ENCODE measurements at regions not wholly inside any gene's neighbourhood (a gene's known extent, or its start where the extent isn't known, plus 50 kb on each side); places are given as distances from the start of the nearest gene placed in this dataset.

DNA sequence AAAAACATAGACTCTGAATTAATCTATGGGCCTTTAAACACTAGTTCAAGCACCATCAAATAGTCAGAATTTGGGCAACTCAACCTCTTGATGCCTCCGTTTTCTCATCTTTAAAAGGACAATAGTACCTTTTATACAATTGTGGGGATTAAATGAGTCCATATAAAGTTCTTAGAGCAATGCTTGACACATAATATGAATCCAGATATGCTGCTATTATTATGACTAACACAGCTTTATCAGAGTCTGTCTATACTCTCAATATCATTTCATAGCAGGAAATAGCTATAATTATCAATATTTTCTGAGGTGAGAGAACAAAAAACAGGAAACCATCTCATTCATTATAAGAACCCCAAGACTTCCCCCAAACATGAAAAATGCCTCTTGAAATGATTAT lies 430.5 kb upstream of the XYLT1 start:
- Histone ChIP-seq H3K36me3 (ENCODE audit: control insufficient read depth, low read length) (no peaks in the 10 kb centered on the region), H3F3A (ENCODE audit: control insufficient read depth, insufficient read depth) (no peaks in the 10 kb centered on the region), H3K27ac (ENCODE audit: low read depth, low read length) (no peak overlapping the region), H3K27me3 (ENCODE audit: control insufficient read depth, low read length) (no peaks in the 10 kb centered on the region), H3K9me3 (ENCODE audit: control insufficient read depth, insufficient read depth, low read length) (no peaks in the 10 kb centered on the region), H3K4me3 (ENCODE audit: low read length) (no peak overlapping the region), H3K9me2 (replicated peaks; ENCODE audit: control insufficient read depth, low read length) (no peaks in the 10 kb centered on the region), H3K4me2 (ENCODE audit: low read length) (no peak overlapping the region), H3K79me2 (ENCODE audit: control insufficient read depth, low read length) (no peaks in the 10 kb centered on the region), H3K4me1 (ENCODE audit: control insufficient read depth, low read length) (no peaks in the 10 kb centered on the region), H4K20me1 (ENCODE audit: control insufficient read depth, insufficient read depth, low read depth, low read length) (no peaks in the 10 kb centered on the region)
- no peak for TF ChIP-seq EZH2phosphoT487 (IDR thresholded peaks at IDR 0.05; ENCODE audit: borderline replicate concordance, low read length)
- TF ChIP-seq, protein P1, sequence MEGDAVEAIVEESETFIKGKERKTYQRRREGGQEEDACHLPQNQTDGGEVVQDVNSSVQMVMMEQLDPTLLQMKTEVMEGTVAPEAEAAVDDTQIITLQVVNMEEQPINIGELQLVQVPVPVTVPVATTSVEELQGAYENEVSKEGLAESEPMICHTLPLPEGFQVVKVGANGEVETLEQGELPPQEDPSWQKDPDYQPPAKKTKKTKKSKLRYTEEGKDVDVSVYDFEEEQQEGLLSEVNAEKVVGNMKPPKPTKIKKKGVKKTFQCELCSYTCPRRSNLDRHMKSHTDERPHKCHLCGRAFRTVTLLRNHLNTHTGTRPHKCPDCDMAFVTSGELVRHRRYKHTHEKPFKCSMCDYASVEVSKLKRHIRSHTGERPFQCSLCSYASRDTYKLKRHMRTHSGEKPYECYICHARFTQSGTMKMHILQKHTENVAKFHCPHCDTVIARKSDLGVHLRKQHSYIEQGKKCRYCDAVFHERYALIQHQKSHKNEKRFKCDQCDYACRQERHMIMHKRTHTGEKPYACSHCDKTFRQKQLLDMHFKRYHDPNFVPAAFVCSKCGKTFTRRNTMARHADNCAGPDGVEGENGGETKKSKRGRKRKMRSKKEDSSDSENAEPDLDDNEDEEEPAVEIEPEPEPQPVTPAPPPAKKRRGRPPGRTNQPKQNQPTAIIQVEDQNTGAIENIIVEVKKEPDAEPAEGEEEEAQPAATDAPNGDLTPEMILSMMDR (IDR thresholded peaks at IDR 0.05; ENCODE audit: low read depth, low read length, poor library complexity, severe bottlenecking): no peak

DNA sequence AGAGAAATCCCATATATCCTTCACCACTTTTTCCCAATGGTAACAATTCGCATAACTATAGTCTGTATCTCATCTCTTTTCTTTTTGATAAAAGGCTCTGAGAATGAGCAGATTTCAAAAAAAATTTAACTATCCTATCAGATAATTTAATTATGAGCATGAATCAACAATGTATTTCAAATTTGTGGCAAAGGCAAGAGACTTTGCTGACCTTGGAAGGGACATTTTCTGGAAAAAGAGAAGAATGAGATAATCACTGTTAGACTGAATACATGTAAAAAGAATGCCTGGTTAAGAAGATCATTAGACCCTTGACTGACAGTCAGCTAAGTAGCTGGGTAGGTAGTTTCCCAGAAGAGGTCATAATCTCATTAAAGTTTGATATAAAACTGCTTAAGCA lies 428.4 kb upstream of the XYLT1 start:
- no peaks in the 10 kb centered on the region for H3K4me1 ChIP-seq (ENCODE audit: control insufficient read depth, low read length)
- no peaks in the 10 kb centered on the region for H3K9me2 ChIP-seq (replicated peaks; ENCODE audit: control insufficient read depth, low read length)
- H3K4me3 ChIP-seq (ENCODE audit: low read length): no peak overlapping the region
- no peaks in the 10 kb centered on the region for H4K20me1 ChIP-seq (ENCODE audit: control insufficient read depth, insufficient read depth, low read depth, low read length)
- H3K36me3 ChIP-seq (ENCODE audit: control insufficient read depth, low read length): no peaks in the 10 kb centered on the region
- H3K27ac ChIP-seq (ENCODE audit: low read depth, low read length): no peak overlapping the region
- H3K79me2 ChIP-seq (ENCODE audit: control insufficient read depth, low read length): no peaks in the 10 kb centered on the region
- H3F3A ChIP-seq (ENCODE audit: control insufficient read depth, insufficient read depth): no peaks in the 10 kb centered on the region
- H3K4me2 ChIP-seq (ENCODE audit: low read length): no peak overlapping the region
- TF ChIP-seq EZH2phosphoT487 (IDR thresholded peaks at IDR 0.05; ENCODE audit: borderline replicate concordance, low read length): no peak
- TF ChIP-seq, protein P1 (IDR thresholded peaks at IDR 0.05; ENCODE audit: low read depth, low read length, poor library complexity, severe bottlenecking): no peak
- no peaks in the 10 kb centered on the region for H3K9me3 ChIP-seq (ENCODE audit: control insufficient read depth, insufficient read depth, low read length)
- no peaks in the 10 kb centered on the region for H3K27me3 ChIP-seq (ENCODE audit: control insufficient read depth, low read length)

DNA sequence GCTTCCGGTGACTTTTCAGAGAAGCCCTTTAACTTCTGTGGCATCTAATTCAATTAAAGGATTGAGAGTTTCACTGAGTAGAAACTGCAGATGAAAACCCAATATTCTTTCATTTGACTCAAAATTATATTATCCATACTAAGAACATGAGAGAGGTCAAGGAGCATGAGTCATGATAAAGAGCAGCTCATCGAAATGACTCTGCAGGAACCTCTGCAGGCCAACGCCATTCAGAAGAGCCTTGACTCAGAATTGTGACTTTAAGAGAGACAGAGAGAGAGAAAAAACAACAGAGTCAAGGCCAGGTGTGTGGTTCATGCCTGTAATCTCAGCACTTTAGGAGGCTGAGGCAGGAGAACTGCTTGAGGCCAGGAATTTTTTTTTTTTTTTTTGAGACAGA lies 417.2 kb upstream of the XYLT1 start:
- no peaks in the 10 kb centered on the region for H3K9me2 ChIP-seq (replicated peaks; ENCODE audit: control insufficient read depth, low read length)
- H3K4me2 ChIP-seq (ENCODE audit: low read length): no peak overlapping the region
- no peaks in the 10 kb centered on the region for H4K20me1 ChIP-seq (ENCODE audit: control insufficient read depth, insufficient read depth, low read depth, low read length)
- H3F3A ChIP-seq (ENCODE audit: control insufficient read depth, insufficient read depth): no peaks in the 10 kb centered on the region
- no peaks in the 10 kb centered on the region for H3K36me3 ChIP-seq (ENCODE audit: control insufficient read depth, low read length)
- H3K4me3 ChIP-seq (ENCODE audit: low read length): no peak overlapping the region
- TF ChIP-seq EZH2phosphoT487 (IDR thresholded peaks at IDR 0.05; ENCODE audit: borderline replicate concordance, low read length): no peak
- TF ChIP-seq, protein P1 (IDR thresholded peaks at IDR 0.05; ENCODE audit: low read depth, low read length, poor library complexity, severe bottlenecking): no peak
- H3K27me3 ChIP-seq (ENCODE audit: control insufficient read depth, low read length): no peaks in the 10 kb centered on the region
- H3K79me2 ChIP-seq (ENCODE audit: control insufficient read depth, low read length): no peaks in the 10 kb centered on the region
- H3K4me1 ChIP-seq (ENCODE audit: control insufficient read depth, low read length): no peaks in the 10 kb centered on the region
- H3K9me3 ChIP-seq (ENCODE audit: control insufficient read depth, insufficient read depth, low read length): no peaks in the 10 kb centered on the region
- no peak overlapping the region for H3K27ac ChIP-seq (ENCODE audit: low read depth, low read length)
